NCI-H748 treated with DMSO at 0.1 percent for 48 hours (cell line): ENCODE measurements at regions not wholly inside any gene's neighbourhood (a gene's known extent, or its start where the extent isn't known, plus 50 kb on each side); places are given as distances from the start of the nearest gene placed in this dataset.
A peak's percentile ranks its signal among the peaks of the same experiment; 100 is the strongest.

ENCODE experiments used
- DNase-seq: peaks from one replicate; lab custom pipeline; 2025; lab: John Stamatoyannopoulos, UW

GRCh38 chr9:91023741-91024140 is 222.1 kb downstream of the SYK start:
- no peak for DNase-seq

GRCh38 chr9:91024841-91025240 is 223.2 kb downstream of the SYK start:
- no peak for DNase-seq

GRCh38 chr9:91025856-91026255 is 224.2 kb downstream of the SYK start:
- DNase-seq = no peak

- DNase-seq = no peak
Measured at GRCh38 chr9:91026266-91026665, 224.6 kb downstream of the SYK start.

- no peak for DNase-seq
Measured at GRCh38 chr9:91027005-91027404, 225.4 kb downstream of the SYK start.

- no peak for DNase-seq
Measured at GRCh38 chr9:91028166-91028827, 226.7 kb downstream of the SYK start.

- no peak for DNase-seq
Measured at GRCh38 chr9:91029650-91030361, 228.2 kb downstream of the SYK start.

- no peak for DNase-seq
Measured at GRCh38 chr9:91032121-91032531, 230.5 kb downstream of the SYK start.

- DNase-seq = no peak
Measured at GRCh38 chr9:91033270-91033669, 231.7 kb downstream of the SYK start.

GRCh38 chr9:91033797-91034196 is 232.2 kb downstream of the SYK start:
- no peak for DNase-seq

GRCh38 chr9:91034521-91034920 is 232.9 kb downstream of the SYK start:
- no peak for DNase-seq

GRCh38 chr9:91034976-91035824 is 233.6 kb downstream of the SYK start:
- DNase-seq = no peak

GRCh38 chr9:91035825-91036208 is 234.2 kb downstream of the SYK start:
- no peak for DNase-seq

GRCh38 chr9:91036356-91036755 is 234.7 kb downstream of the SYK start:
- no peak for DNase-seq

GRCh38 chr9:91036826-91037510 is 235.3 kb downstream of the SYK start:
- DNase-seq = peak; percentile 89

GRCh38 chr9:91037511-91038482 is 236.2 kb downstream of the SYK start:
- no peak for DNase-seq

- no peak for DNase-seq
Measured at GRCh38 chr9:91038483-91039124, 237.0 kb downstream of the SYK start.

GRCh38 chr9:91039125-91039834 is 237.7 kb downstream of the SYK start:
- no peak for DNase-seq

- no peak for DNase-seq
Measured at GRCh38 chr9:91039835-91040140, 238.2 kb downstream of the SYK start.
